NOMO-1 (cell line): ENCODE measurements at regions not wholly inside any gene's neighbourhood (a gene's known extent, or its start where the extent isn't known, plus 50 kb on each side); places are given as distances from the start of the nearest gene placed in this dataset.
"Not testable (repeated sequence)": the region's sequence is repeated elsewhere in the genome, so short reads cannot be mapped to it uniquely, and the experiment has no call there.

Source experiments
- DNase-seq, 2 experiments: peaks; one replicate each; lab custom pipeline; 2025; ENCODE audit not compliant: unreplicated experiment in 2 of 2; lab: John Stamatoyannopoulos, UW

DNA sequence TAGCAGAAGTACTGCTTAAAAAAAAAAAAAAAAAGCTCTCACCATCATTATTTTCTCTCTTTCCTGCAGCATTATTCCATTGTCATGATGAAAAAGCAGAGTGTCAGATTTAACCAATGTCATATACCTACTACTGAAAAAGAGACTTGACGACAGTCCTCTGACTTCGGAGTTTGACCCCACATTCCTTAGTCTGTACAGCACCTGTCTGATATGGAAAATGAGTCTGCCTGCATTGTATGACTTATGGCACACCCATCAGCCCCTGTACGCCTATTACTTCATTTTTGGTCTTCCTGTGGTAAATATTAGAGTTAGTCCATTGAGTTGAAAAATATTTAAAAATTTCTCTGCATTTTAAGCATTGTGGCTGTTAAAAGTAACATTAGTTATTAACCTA, 54.5 kb upstream of the NOX4 start:
- DNase-seq, result no peak

GRCh38 chr11:89555781-89556180, 64.6 kb upstream of the NOX4 start:
- DNase-seq, result not testable (repeated sequence)

- not testable (repeated sequence) for DNase-seq
These were observed 65.8 kb upstream of the NOX4 start for GRCh38 chr11:89556731-89557707.

GRCh38 chr11:89560598-89560997, 69.4 kb upstream of the NOX4 start:
- DNase-seq, result not testable (repeated sequence)

- DNase-seq, result not testable (repeated sequence)
These were observed 71.6 kb upstream of the NOX4 start for GRCh38 chr11:89562731-89563130.

DNA sequence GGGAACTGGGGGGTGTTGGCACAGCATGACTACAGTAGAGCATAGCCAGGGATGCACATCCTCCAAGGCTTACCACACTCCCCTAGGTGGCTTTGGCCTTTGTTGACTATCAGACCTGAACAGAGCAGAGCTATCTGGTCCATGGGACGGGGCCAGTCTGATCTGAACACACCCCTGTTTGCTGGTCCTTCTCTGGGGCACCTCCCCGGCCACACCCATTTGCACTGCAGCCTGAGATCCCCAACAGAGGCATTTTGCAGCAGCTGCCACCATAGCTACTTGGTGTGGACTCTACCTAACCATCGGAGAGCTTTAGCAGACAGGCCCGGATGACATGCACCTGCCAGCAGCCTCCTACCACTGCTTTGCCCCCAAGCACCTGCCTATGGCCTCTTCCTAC, 75.8 kb upstream of the NOX4 start:
- DNase-seq, result no peak

GRCh38 chr11:89569387-89569786, 78.2 kb upstream of the NOX4 start:
- not testable (repeated sequence) for DNase-seq

DNA sequence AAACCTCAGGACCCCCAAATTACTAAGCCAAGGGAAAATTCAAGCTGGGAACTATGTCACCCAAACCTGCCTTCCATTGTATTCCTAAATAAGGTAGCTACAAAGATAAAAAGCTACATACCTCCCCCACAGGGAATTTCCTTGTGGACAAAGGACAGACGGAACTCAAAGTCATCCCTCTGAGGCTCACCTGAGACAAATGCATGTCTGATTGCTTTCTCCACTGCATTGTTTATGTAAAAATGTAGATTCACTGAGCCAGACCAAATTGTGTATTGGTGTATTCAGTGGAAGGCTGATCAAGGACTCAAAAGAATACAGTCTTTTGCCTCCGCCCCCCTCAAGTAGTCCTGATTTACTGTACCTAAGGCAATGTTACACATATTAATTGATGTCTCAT, 80.5 kb upstream of the NOX4 start:
- not testable (repeated sequence) for DNase-seq

DNA sequence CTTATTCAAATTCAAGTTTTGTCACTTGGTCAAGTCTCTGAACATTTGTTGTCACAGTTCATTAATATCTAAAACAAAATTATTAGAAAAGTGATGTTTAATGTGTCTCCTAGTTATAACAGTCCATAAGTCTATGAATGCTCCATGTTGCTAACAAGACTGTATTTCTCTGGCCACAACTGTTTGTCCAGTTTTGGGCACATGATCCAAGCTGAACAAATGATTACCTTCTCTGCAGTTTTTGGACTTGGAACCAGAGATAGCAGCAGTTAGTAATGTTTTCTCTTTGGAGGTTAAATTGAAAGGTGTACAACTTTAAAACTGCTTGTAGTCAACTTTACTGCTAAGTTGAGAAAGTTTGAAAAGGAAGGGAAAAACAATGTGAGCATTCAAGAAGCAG, 84.7 kb upstream of the NOX4 start:
- DNase-seq, result not testable (repeated sequence)

GRCh38 chr11:89577428-89577827, 86.3 kb upstream of the NOX4 start:
- not testable (repeated sequence) for DNase-seq

GRCh38 chr11:89583580-89583979, 92.4 kb upstream of the NOX4 start:
- no peak for DNase-seq

DNA sequence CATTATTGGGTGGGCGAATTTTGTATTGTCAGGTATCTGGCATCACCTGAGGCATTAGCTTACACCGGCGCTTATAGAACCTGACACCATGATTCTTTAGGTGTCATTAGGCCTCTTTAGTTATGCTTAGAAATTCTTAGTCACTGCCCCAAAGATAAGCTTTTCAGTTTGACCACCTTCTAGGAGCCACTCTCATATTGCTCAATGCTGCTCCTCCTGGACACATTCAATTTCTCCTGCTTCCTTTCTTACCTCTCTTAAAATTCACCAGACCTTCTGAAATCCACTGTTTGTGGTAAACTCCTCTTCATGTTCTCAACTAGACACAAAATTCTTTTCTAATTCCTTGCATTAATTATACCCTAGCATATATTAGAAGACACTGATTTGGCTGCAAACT, 93.9 kb upstream of the NOX4 start:
- not testable (repeated sequence) for DNase-seq

DNA sequence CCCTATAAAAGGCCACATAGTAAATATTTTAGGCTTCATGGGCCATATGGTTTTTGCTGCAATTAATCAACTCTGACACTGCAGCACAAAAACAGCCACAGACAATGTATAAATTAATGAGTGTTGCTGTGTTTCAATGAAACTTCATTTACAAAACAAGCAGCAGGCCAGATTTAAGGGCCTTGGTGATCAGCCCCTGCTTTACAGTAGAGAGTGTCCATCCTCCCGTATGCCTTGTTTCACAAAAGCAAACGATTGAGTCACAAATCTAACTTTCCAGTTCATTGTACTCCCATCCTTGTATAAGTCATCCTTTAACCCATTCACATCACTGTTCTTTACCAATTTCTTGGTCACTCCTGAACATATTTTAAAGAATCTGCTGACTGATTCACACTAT, 94.3 kb upstream of the NOX4 start:
- not testable (repeated sequence) for DNase-seq

- not testable (repeated sequence) for DNase-seq
These were observed 98.2 kb upstream of the NOX4 start for GRCh38 chr11:89589413-89589812.

DNA sequence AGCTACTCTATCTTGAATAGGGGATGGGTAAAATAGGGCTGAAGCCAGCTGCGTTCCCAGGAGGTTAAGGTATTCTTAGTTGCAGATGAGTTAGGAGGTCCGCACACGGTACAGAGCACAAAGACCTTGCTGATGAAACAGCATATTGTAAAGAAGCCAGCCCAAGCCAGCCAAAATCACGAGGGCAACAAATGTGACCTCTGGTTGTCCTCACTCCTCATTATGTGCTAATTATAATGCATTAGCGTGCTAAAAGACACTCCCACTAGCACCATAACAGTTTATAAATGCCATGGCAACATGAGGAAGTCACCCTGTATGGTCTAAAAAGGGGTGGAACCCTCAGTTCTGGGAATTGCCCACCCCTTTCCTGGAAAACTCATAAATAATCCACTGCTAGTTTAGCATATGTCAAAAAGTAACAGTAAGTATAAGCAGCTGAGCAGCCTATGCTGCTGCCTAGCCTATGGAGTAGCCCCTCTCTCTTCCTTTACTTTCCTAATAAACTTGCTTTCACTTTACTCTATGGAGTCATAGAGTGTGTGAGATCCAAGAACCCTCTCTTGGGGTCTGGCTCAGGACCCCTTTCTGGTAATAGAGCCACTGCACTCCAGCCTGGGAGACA, 98.9 kb upstream of the NOX4 start:
- DNase-seq, result not testable (repeated sequence)

DNA sequence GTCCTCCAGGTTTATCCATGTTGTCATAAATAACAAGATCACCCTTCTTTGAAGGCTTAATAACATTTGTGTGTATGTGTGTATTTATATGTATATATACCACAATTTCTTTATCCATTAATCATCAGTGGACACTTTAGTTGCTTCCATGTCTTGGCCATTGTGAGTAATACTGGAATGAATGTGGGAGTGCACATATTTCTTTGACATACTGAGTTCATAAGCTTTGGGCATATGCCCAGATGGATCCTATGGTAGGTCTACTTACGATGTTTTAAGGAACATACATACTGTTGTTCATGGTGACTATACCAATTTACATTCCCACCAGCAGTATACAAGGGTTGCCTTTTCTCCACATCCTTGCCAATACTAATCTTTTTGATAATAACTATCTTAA, 108.8 kb upstream of the TRIM77 start:
- not testable (repeated sequence) for DNase-seq

DNA sequence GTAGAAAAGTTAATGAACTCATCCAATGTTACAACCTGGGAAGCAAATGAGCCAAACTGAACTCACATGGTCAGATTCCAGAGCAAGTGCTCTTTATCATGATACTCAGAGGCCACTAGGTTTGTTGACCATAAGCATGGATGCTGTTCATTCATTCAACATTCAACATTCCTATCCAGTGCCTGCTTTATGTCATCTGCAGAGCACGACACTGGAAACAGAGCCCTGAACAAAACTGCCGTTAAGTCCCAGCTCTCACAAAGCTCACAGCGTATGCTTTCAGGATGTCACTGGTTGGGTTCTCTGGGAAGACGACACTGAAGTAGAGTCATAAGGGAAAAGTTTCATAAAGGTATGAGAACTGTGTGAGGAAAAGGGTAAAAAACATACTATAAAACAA, 105.8 kb upstream of the TRIM77 start:
- DNase-seq, result no peak

GRCh38 chr11:89606845-89607244, 103.3 kb upstream of the TRIM77 start:
- not testable (repeated sequence) for DNase-seq

DNA sequence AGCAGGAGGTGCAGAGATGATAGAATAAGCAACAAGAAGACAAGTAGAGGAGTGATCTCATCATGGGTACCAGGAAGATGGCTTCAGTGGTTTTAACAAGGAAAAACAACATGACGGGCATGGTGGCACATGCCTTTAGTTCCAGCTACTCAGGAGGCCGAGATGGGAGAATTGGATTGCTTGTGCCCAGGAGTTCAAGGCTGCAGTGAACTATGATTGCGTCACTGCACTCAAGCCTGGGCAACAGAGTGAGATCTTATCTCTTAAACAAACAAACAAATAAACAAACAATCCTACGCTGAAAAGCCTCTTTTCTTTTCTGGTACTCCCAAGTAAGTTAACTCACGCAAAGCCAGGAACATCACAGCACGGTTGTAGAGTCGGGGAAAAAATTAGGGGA, 102.6 kb upstream of the TRIM77 start:
- not testable (repeated sequence) for DNase-seq

GRCh38 chr11:89608234-89608966, 101.7 kb upstream of the TRIM77 start:
- DNase-seq, result no peak

DNA sequence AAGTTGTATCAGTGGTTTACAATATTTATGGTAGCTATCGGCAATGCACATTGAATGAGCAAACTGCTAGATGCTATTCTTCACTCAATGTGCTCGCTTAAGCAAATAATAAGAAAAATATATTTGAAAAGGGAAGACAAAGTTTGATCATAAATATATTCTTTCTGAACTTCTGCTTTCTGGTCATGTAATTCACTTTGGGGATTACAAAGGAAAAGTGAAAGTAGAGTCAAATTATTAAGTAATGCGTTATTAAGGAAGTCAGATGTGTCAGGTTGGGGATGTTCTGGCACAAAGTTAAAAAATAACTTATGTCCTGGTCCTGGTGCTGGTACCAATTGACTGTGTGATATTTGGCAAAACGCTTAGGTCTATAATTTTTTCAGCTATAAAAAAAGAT, 98.0 kb upstream of the TRIM77 start:
- peak in 1 of 2 experiments; percentile 39 for DNase-seq
